GM12892 (cell line): ENCODE measurements at regions not wholly inside any gene's neighbourhood (a gene's known extent, or its start where the extent isn't known, plus 50 kb on each side); places are given as distances from the start of the nearest gene placed in this dataset.

ENCODE experiments used
- POLR2A ChIP-seq: IDR thresholded peaks from 2 replicates; pipeline ENCODE4 v1.6.1; 2011; ENCODE audit warnings: low read depth, low read length, control low read depth
- POLR2AphosphoS5 ChIP-seq: IDR thresholded peaks from 2 replicates; pipeline ENCODE4 v1.6.1; 2011; ENCODE audit warnings: low read depth, low read length, control low read depth

DNA sequence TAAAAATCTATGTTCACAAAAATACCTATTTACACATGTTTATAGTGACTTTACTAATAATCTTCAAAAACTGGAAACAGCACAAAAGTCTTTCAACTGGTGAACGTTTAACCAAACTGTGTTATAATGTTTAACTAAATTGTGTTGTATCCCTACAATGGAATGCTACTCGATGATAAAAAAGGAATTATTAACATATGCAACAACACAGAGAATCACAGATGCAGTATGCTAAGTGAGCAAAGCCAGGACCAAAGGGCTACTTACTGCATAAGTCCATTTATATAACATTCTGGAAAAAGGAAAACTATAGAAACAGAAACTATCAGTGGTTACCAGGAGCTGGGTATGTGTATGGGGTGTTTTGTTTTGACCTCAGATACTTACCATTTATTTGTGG lies 602.2 kb upstream of the BTBD3 start:
- TF ChIP-seq POLR2A (no peak), POLR2AphosphoS5 (no peak)
